ENCODE measurements at regions not wholly inside any gene's neighbourhood (a gene's known extent, or its start where the extent isn't known, plus 50 kb on each side); places are given as distances from the start of the nearest gene placed in this dataset.

- no peak for DNase-seq
Observed at GRCh38 chr18:53799134-53799533, 425.3 kb downstream of the MBD2 start.

DNA sequence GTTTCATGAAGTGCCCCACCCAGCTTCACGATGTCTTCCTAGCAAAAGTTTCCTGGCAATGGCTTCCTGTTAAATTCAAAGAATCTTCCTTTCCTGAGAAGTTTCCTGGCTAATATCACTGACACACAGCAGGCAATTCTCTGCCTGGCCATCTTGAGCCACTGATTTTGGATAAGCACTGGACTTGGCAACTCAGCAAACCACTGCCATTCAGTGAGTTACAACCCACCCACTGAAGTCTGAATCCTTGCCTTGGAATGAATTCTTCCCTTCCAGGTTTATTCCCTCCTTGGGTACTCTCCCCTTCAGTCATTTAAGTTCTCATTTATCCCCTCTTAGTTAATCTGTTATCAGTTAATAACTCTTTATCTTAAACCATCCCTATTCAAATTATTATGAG is 426.0 kb downstream of the MBD2 start:
- DNase-seq: no peak

GRCh38 chr18:53797998-53798495 is 426.4 kb downstream of the MBD2 start:
- no peak for DNase-seq

DNA sequence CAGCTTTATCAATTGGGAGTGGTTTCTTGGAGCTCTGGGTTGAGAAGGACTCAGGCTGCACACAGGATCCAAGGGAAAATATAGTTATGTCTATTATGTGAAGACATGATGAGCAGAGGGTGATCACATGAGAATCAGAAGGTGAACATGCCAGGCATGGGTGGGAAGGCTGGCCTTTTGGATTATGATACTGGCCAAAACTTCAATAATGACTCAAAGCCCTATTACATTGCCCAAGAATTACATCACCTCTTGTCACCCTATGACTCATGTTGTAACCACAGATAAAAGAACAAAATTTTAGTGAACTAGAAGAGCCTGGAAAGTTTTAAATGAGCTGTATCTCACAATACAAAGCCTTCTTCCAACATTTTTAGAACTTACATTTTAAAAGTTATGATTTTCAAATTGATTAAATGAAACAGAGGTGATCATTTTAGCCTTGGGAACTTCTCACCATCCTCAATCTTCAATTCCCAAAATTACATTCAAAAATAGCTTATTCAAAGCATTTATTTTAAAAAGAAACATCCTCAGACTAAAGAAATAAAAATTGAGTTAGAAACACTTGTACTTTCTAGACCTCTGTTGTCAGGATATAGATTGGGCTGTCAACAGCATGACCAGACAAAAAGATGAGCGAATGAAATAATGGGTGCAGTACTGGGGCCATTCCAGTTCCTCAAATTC is 428.3 kb downstream of the MBD2 start:
- no peak for DNase-seq

DNA sequence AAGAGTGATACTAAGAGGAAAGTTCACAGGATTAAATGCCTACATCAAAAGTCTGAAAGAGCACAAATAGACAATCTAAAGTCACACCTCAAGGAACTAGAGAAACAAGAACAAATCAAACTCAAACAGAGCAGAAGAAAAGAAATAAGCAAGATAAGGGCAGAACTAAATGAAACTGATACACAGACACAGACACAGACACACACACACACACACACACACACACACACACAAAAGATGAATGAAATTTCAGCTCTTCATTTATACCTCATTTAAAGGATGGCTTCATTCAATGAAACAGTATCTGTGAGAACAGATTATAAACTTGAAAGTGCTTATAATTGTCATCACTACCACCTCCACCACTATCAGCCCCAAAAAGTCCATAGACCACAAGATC is 428.9 kb downstream of the MBD2 start:
- DNase-seq: no peak

- no peak for DNase-seq
Observed at GRCh38 chr18:53795061-53795460, 429.4 kb downstream of the MBD2 start.

DNA sequence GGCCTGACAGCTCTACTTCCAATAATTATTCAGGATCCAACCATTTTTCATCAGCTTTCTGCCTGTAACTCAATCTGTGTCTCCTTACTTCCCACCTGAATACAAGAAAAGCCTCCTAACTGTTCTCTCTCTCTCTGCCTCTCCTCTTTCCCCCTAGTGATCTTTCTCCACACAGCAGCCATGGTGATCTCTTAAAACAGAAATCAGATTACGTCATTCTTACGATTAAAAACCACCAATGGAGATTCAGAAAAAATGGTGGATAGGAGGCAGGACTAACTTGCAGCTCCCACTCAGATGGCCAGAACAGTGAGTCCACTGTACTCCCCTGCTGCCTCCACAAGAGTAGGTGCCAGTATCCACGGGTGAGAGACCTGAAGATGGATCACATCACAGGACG is 431.7 kb downstream of the MBD2 start:
- DNase-seq: no peak

DNA sequence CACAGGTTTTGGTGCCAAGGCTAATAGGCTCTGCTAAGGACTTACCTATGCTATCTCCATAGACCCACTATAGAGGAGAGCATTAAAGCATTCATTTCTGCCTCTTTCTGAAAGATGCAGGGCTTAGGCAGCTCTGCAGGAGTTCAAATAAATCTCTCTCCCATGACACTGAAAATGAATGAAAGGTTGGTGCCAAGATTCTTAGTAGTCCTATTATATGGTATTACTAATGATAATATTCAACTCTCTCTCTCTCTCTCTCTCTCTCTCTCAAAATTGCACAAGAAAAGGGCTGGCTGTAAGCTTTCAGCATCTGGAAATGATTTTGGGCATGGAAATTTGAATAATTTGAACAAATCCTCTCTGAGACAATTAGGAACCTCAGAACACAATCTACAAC is 433.7 kb downstream of the MBD2 start:
- DNase-seq: no peak

- DNase-seq: no peak
Observed at GRCh38 chr18:53789376-53790247, 434.9 kb downstream of the MBD2 start.

DNA sequence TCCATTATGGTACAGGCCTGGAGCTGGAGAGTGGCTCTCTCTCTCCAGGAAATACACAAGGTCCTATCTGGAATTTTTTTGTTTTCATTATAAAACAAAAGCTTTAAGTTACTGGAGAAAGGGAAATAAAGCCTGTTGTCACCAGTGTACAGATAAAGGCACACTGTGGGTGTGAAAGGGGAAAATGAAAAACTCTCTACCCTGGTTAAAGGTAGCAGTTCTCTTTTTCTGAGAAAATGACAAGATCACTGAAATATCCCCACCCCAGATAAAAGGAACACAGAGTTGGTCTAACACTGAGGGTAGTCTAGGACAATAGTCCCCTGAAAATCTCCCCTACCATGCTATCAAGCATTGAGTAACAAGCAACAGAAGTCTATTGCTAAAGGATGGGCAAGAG is 438.7 kb downstream of the MBD2 start:
- no peak for DNase-seq

GRCh38 chr18:53784253-53784652 is 440.2 kb downstream of the MBD2 start:
- no peak for DNase-seq

DNA sequence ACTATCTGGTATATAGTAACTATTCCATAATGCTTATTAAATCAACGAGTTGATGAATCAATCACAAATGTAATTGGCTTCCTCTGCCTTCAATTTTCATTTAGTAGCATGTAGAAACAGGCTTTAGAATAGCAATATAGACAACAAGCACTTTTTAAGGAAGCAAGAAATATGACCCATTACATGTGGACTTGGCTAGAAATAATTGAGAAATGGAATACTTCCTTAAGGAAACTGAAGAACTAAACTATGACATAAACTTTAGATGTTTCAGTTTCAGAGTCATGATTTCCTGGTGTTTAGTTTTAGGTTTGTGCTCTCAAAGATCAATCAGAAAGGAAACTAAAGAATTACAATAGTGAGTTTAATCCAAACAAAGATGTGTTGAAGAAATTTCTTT is 443.8 kb downstream of the MBD2 start:
- DNase-seq: no peak

- DNase-seq: no peak
Observed at GRCh38 chr18:53772293-53772692, 452.2 kb downstream of the MBD2 start.

GRCh38 chr18:53771664-53772063 is 452.8 kb downstream of the MBD2 start:
- no peak for DNase-seq

- no peak for DNase-seq
Observed at GRCh38 chr18:53765211-53765610, 459.3 kb downstream of the MBD2 start.

DNA sequence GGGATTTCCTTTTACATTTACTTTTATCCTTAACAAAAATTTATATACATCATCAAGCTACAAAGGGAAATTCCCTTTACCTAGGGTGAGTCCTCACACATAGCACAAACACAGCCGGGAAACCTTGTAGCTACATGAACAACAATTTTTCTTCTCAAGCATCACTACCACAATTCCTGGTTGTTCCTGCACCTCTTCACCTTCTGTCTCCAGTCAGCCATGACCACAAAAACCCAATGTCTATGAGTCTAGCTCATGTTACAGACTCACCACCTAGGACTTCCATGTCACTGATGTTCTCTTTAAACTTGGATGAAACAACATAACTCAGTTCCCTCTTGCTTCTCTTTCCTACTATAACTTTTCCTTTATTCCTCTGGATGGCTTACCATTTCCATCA is 460.4 kb downstream of the MBD2 start:
- no peak for DNase-seq

DNA sequence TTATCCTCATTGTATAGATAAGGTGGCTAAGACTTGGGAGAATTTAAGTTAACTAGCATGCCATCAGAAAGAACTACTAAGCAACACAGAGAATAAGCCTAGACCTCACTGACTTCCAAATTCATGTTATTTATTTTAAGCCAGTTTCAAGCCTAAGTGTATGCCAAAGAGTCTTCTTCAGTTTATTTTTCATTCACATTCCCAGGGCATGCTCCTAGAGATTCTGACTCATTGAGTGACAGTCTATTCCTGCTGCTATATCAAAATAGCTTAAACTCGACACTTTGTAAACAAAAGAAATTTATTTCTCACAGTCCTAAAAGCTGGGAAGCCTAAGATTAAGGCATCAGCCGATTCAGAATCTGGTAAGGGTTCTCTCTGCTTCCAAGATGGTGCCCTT is 467.1 kb downstream of the MBD2 start:
- DNase-seq: no peak

- no peak for DNase-seq
Observed at GRCh38 chr18:53756610-53756972, 467.9 kb downstream of the MBD2 start.

DNA sequence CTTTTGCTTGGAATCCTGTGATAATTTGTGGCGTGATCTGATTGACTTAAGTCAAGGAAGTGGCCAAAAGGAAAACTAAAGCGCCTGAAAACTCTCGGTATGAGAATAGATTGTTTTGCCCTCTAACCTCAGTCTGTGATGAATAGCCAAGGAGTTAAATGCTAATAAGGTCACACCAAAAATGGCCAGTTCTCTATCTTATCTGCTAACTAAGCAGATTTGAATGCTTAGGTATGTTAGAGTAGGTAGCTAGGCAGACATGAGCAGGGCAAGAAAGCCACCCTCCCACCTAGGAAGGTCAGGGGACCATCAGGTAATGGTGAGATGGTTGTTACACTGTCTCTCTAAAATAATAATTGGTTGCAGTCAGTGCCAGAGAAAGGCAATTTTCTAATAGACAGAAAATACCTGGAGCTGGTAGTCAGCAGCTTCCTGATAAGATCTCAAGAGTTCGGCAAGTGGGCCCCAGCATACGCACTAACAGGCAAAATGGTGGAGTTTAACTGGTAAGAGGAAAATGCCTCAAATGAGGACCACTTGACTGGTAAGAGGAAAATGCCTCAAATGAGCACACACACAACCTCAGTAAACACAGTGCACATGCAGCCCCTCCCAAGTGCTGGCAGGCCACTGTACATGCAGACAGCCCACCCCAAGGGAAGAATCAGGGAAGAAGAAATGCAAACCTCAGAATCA is 468.4 kb downstream of the MBD2 start:
- no peak for DNase-seq

- no peak for DNase-seq
Observed at GRCh38 chr18:53754154-53754553, 470.3 kb downstream of the MBD2 start.

DNA sequence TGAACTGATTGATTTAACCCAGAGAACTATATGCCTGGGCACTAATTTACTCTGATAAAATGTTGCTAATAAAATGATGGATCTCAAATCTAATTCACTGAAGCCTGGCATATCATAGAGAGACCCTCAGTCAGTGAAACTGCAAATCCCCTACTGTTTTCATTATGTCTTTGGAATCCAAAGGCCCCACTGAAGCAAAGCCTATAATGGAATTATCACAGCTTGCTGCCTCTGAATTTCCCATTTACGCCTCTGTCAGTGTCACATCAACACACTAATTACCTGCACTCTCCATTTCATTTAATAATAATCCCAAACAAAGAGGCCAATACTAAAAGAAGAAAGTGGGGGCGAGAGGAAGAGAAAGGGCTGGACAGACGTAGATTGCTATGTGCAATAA is 470.9 kb downstream of the MBD2 start:
- DNase-seq: no peak

- DNase-seq: no peak
Observed at GRCh38 chr18:53752781-53753367, 471.6 kb downstream of the MBD2 start.

- no peak for DNase-seq
Observed at GRCh38 chr18:53749766-53750165, 474.7 kb downstream of the MBD2 start.

Measured in NCI-H345 (cell line).